Fibroblast of lung (primary cell): ENCODE measurements at regions not wholly inside any gene's neighbourhood (a gene's known extent, or its start where the extent isn't known, plus 50 kb on each side); places are given as distances from the start of the nearest gene placed in this dataset.

Source experiments
- DNase-seq, 2 donors: peaks; one replicate each; pipeline versions ENCODE4 v3.0.0 to v3.0.0-alpha.2; 2010; ENCODE audit warnings: low read depth in 2 of 2
- H2AFZ ChIP-seq: 2 replicates; pipeline ENCODE4 v1.5.1; 2012; ENCODE audit warnings: low read length, control low read depth, inconsistent platforms
- H3K27ac ChIP-seq: 2 replicates; pipeline ENCODE4 v1.5.1; 2011; ENCODE audit warnings: low read length, control low read depth; ENCODE audit not compliant: insufficient read depth
- H3K27me3 ChIP-seq: 2 replicates; pipeline ENCODE4 v1.5.1; 2011; ENCODE audit warnings: mild to moderate bottlenecking, low read length; ENCODE audit not compliant: control insufficient read depth, insufficient read depth
- H3K36me3 ChIP-seq: 2 replicates; pipeline ENCODE4 v1.5.1; 2011; ENCODE audit warnings: low read length; ENCODE audit not compliant: control insufficient read depth, insufficient read depth
- H3K4me1 ChIP-seq: 2 replicates; pipeline ENCODE4 v1.5.1; 2011; ENCODE audit warnings: low read length; ENCODE audit not compliant: control insufficient read depth, insufficient read depth; ENCODE audit errors: extremely low read depth
- H3K4me2 ChIP-seq: 2 replicates; pipeline ENCODE4 v1.5.1; 2011; ENCODE audit warnings: low read length, control low read depth; ENCODE audit not compliant: insufficient read depth; ENCODE audit errors: extremely low read depth
- H3K4me3 ChIP-seq, 4 experiments: fragments of 200-600 bp in 1 of 4; sonication (generic) in 1 of 4; replicated peaks in 1 of 4; 2 replicates each; pipeline ENCODE4 v1.5.1; 2011 to 2016; ENCODE audit warnings: low read length in 4 of 4, low read depth in 3 of 4, mild to moderate bottlenecking in 3 of 4, control low read depth in 2 of 4, inconsistent platforms in 1 of 4, mixed read lengths in 1 of 4; ENCODE audit not compliant: insufficient read depth in 1 of 4; ENCODE audit errors: control extremely low read depth in 1 of 4
- H3K79me2 ChIP-seq: 2 replicates; pipeline ENCODE4 v1.5.1; 2012; ENCODE audit warnings: mild to moderate bottlenecking, low read length, inconsistent platforms; ENCODE audit not compliant: control insufficient read depth, insufficient read depth
- H3K9ac ChIP-seq: 2 replicates; pipeline ENCODE4 v1.5.1; 2011; ENCODE audit warnings: mild to moderate bottlenecking, low read length, control low read depth; ENCODE audit not compliant: insufficient read depth
- H3K9me3 ChIP-seq: 2 replicates; pipeline ENCODE4 v1.5.1; 2012; ENCODE audit warnings: low read depth, low read length; ENCODE audit not compliant: control insufficient read depth, insufficient read depth
- H4K20me1 ChIP-seq: 2 replicates; pipeline ENCODE4 v1.5.1; 2011; ENCODE audit warnings: low read length; ENCODE audit not compliant: control insufficient read depth, insufficient read depth; ENCODE audit errors: extremely low read depth
- EZH2 ChIP-seq: IDR thresholded peaks from 2 replicates; pipeline ENCODE4 v1.5.1; 2012; ENCODE audit warnings: low read length, control low read depth, mild to moderate bottlenecking; ENCODE audit errors: missing control alignments
- TF ChIP-seq, protein P1 (sequence below), 2 donors: IDR thresholded peaks in 1 of 2; conservative IDR thresholded peaks in 1 of 2; 1 replicate in 1 of 2; 2 replicates in 1 of 2; pipeline ENCODE4 v1.5.1; 2011 to 2012; ENCODE audit warnings: low read length in 2 of 2, control low read depth in 1 of 2, inconsistent platforms in 1 of 2, low read depth in 1 of 2, mild to moderate bottlenecking in 1 of 2

- Histone ChIP-seq H3K4me3 (no peak overlapping the region), H2AFZ (no peak overlapping the region), H3K27me3 (no peaks in the 10 kb centered on the region), H3K36me3 (peaks cover 5% of the 10 kb centered on the region), H3K9ac (no peak overlapping the region), H3K4me1 (peaks cover 14% of the 10 kb centered on the region), H3K9me3 (no peaks in the 10 kb centered on the region), H3K4me2 (no peak overlapping the region), H4K20me1 (no peaks in the 10 kb centered on the region), H3K79me2 (no peaks in the 10 kb centered on the region), H3K27ac (no peak overlapping the region)
- TF ChIP-seq, protein P1, sequence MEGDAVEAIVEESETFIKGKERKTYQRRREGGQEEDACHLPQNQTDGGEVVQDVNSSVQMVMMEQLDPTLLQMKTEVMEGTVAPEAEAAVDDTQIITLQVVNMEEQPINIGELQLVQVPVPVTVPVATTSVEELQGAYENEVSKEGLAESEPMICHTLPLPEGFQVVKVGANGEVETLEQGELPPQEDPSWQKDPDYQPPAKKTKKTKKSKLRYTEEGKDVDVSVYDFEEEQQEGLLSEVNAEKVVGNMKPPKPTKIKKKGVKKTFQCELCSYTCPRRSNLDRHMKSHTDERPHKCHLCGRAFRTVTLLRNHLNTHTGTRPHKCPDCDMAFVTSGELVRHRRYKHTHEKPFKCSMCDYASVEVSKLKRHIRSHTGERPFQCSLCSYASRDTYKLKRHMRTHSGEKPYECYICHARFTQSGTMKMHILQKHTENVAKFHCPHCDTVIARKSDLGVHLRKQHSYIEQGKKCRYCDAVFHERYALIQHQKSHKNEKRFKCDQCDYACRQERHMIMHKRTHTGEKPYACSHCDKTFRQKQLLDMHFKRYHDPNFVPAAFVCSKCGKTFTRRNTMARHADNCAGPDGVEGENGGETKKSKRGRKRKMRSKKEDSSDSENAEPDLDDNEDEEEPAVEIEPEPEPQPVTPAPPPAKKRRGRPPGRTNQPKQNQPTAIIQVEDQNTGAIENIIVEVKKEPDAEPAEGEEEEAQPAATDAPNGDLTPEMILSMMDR (conservative IDR thresholded peaks at IDR 0.05 in 1 of 2, IDR thresholded peaks at IDR 0.05 in 1 of 2; ENCODE audit: low read depth in 1 of 2, low read length in 2 of 2): no peak
- no peak for TF ChIP-seq EZH2
- DNase-seq: no peak
Measured at GRCh38 chr2:120966510-120967254, 231.0 kb downstream of the GLI2 start.

- Histone ChIP-seq H3K9ac (no peak overlapping the region), H3K36me3 (peaks cover 7% of the 10 kb centered on the region), H3K4me1 (peaks cover 10% of the 10 kb centered on the region), H4K20me1 (no peaks in the 10 kb centered on the region), H3K4me3 (no peak overlapping the region), H3K79me2 (no peaks in the 10 kb centered on the region), H3K27ac (no peak overlapping the region), H3K4me2 (no peak overlapping the region), H3K9me3 (no peaks in the 10 kb centered on the region), H3K27me3 (no peaks in the 10 kb centered on the region), H2AFZ (no peak overlapping the region)
- TF ChIP-seq, protein P1 (conservative IDR thresholded peaks at IDR 0.05 in 1 of 2, IDR thresholded peaks at IDR 0.05 in 1 of 2; ENCODE audit: low read depth in 1 of 2, low read length in 2 of 2): no peak
- TF ChIP-seq EZH2: no peak
- no peak for DNase-seq
Measured at GRCh38 chr2:120968307-120969015, 232.8 kb downstream of the GLI2 start.

DNA sequence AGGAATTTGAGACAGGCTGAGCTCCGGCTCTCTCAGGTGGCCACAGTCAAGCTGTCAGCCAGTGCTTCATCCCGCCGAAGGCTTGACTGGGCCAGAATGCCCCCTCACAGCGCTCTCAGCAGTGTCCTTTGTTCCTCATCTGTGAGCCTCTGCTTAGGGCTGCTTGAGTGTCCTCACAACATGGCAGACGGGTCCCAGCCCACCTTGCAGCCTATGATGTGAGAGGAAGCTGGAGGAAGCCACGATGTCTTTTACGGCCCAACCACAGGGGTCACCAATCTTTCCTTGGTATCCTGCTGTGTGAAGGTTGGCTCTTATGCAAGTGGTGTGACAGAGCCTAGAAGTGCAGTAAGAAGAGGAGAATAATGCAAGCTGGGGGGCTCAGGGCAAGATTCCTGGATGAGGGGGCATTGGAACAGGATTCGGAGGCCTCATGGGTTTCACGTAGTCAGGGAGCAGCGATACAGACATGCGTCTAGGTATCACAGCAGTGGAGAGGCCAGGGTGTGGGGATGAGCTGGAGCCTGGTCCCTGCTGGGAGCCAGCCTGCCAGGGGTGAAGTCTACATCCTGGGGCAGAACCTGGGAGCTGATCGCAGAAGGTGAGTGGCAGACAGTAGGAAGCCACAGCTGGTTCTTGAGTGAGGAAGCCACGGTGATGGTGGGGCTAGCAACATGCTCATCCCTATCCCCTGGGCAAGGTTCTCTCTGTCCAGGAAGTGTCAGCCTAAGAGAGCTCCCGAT is 234.1 kb downstream of the GLI2 start:
- no peaks in the 10 kb centered on the region for H3K4me1 ChIP-seq
- no peaks in the 10 kb centered on the region for H3K9me3 ChIP-seq
- no peak for TF ChIP-seq EZH2
- TF ChIP-seq, protein P1 (conservative IDR thresholded peaks at IDR 0.05 in 1 of 2, IDR thresholded peaks at IDR 0.05 in 1 of 2; ENCODE audit: low read depth in 1 of 2, low read length in 2 of 2): no peak
- no peaks in the 10 kb centered on the region for H4K20me1 ChIP-seq
- peaks cover 11% of the 10 kb centered on the region for H3K36me3 ChIP-seq
- H3K27ac ChIP-seq: no peak overlapping the region
- no peak overlapping the region for H3K9ac ChIP-seq
- DNase-seq: no peak
- no peak overlapping the region for H3K4me2 ChIP-seq
- no peaks in the 10 kb centered on the region for H3K27me3 ChIP-seq
- no peaks in the 10 kb centered on the region for H3K79me2 ChIP-seq
- H3K4me3 ChIP-seq: no peak overlapping the region
- H2AFZ ChIP-seq: no peak overlapping the region
